ENCODE measurements at regions not wholly inside any gene's neighbourhood (a gene's known extent, or its start where the extent isn't known, plus 50 kb on each side); places are given as distances from the start of the nearest gene placed in this dataset.

- Mint-ChIP-seq H3K36me3 (ENCODE audit: insufficient read depth, unreplicated experiment) (no peaks in the 10 kb centered on the region), H3K27me3 (ENCODE audit: unreplicated experiment) (no peaks in the 10 kb centered on the region), H3K9me3 (ENCODE audit: low read depth, unreplicated experiment) (no peaks in the 10 kb centered on the region), H3K27ac (ENCODE audit: unreplicated experiment) (no peak overlapping the region), H3K4me1 (ENCODE audit: low read depth, unreplicated experiment) (no peaks in the 10 kb centered on the region), H3K4me3 (ENCODE audit: low read depth, unreplicated experiment) (no peak overlapping the region)
- no peak for DNase-seq
- TF ChIP-seq, protein P1, sequence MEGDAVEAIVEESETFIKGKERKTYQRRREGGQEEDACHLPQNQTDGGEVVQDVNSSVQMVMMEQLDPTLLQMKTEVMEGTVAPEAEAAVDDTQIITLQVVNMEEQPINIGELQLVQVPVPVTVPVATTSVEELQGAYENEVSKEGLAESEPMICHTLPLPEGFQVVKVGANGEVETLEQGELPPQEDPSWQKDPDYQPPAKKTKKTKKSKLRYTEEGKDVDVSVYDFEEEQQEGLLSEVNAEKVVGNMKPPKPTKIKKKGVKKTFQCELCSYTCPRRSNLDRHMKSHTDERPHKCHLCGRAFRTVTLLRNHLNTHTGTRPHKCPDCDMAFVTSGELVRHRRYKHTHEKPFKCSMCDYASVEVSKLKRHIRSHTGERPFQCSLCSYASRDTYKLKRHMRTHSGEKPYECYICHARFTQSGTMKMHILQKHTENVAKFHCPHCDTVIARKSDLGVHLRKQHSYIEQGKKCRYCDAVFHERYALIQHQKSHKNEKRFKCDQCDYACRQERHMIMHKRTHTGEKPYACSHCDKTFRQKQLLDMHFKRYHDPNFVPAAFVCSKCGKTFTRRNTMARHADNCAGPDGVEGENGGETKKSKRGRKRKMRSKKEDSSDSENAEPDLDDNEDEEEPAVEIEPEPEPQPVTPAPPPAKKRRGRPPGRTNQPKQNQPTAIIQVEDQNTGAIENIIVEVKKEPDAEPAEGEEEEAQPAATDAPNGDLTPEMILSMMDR (IDR thresholded peaks at IDR 0.05; ENCODE audit: unreplicated experiment): no peak
- intact Hi-C loops (cut with micrococcal nuclease; ENCODE audit: unreplicated experiment): no loop called here
- BruUV-seq (replicated peaks): no TSS peak
- CTCF ChIA-PET: interaction anchor here (0.6 kb wide), 2 partner anchors 55 to 65 kb away, joined by 3 to 6 read pairs; partner anchors contain the start of gene IPO9
These were observed 65.4 kb upstream of the IPO9 start for GRCh38 chr1:201763455-201764140.

- CTCF ChIA-PET: interaction anchor here (0.6 kb wide), 2 partner anchors 55 to 65 kb away, joined by 3 to 6 read pairs; partner anchors contain the start of gene IPO9
- intact Hi-C loops (cut with micrococcal nuclease; ENCODE audit: unreplicated experiment): no loop called here
- H3K9me3 Mint-ChIP-seq (ENCODE audit: low read depth, unreplicated experiment): no peaks in the 10 kb centered on the region
- H3K27me3 Mint-ChIP-seq (ENCODE audit: unreplicated experiment): no peaks in the 10 kb centered on the region
- no TSS peak for BruUV-seq (replicated peaks)
- DNase-seq: no peak
- no peak overlapping the region for H3K27ac Mint-ChIP-seq (ENCODE audit: unreplicated experiment)
- H3K4me3 Mint-ChIP-seq (ENCODE audit: low read depth, unreplicated experiment): no peak overlapping the region
- no peaks in the 10 kb centered on the region for H3K4me1 Mint-ChIP-seq (ENCODE audit: low read depth, unreplicated experiment)
- TF ChIP-seq, protein P1 (IDR thresholded peaks at IDR 0.05; ENCODE audit: unreplicated experiment): no peak
- no peaks in the 10 kb centered on the region for H3K36me3 Mint-ChIP-seq (ENCODE audit: insufficient read depth, unreplicated experiment)
These were observed 64.8 kb upstream of the IPO9 start for GRCh38 chr1:201764166-201764565.

DNA sequence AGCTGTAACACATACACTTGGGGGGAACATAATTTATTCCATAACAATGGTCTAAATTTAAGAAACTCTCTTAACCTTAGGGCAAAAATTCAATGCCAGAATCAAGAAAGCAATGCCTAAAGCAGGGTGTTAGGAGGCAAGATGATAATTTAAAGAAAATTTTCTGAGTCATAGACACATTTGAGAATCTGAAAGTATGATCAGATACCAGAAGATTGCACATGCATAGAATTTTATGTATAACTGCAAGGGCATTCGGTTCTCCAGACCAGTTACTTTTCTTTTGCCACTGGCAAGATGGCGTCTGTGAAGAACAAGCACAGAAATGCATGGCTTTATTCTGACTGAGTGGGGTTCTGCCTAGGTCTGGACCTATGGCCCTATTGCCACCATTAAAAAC lies 64.4 kb upstream of the IPO9 start:
- no TSS peak for BruUV-seq (replicated peaks)
- no peak overlapping the region for H3K27ac Mint-ChIP-seq (ENCODE audit: unreplicated experiment)
- intact Hi-C loops (cut with micrococcal nuclease; ENCODE audit: unreplicated experiment): no loop called here
- no peak for DNase-seq
- no peaks in the 10 kb centered on the region for H3K27me3 Mint-ChIP-seq (ENCODE audit: unreplicated experiment)
- CTCF ChIA-PET: interaction anchor here (0.6 kb wide), 2 partner anchors 56 to 65 kb away, joined by 3 to 6 read pairs; partner anchors contain the start of gene IPO9
- H3K36me3 Mint-ChIP-seq (ENCODE audit: insufficient read depth, unreplicated experiment): no peaks in the 10 kb centered on the region
- TF ChIP-seq, protein P1 (IDR thresholded peaks at IDR 0.05; ENCODE audit: unreplicated experiment): no peak
- H3K4me3 Mint-ChIP-seq (ENCODE audit: low read depth, unreplicated experiment): no peak overlapping the region
- H3K9me3 Mint-ChIP-seq (ENCODE audit: low read depth, unreplicated experiment): no peaks in the 10 kb centered on the region
- no peaks in the 10 kb centered on the region for H3K4me1 Mint-ChIP-seq (ENCODE audit: low read depth, unreplicated experiment)

DNA sequence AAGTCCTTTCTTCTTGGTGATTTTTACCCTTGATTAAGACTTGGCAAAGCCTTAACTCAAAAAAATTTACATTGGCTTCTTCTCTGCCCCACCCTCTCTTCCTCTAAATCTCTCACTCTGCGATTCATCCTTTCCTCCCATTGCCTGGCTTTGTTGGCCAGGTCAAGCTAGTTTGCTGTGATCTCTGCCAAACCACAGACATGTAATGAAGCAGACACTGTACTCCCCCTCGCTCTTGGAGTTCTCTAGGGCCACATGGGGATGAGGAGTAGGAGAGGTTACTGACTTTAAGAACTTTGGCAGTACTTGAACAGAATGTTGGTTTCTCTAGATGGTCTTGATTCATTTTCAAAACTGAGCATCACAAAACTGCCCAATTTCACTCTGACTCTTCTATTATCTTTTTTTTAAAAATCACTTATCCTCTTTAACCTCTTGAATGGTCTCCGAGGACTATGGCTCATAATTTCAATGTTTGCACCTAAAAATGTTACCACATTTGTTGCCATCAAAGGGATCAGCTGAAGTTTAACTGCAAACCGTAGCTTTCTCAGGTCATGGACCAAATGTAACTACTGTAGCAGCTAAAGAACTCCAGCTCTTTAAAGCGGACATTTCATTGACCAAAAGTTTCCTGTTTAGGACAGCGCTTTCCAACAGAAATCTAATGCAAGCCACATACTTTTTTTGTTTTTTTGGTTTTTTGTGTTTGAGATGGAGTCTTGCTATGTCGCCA lies 62.7 kb upstream of the IPO9 start:
- no peak overlapping the region for H3K4me3 Mint-ChIP-seq (ENCODE audit: low read depth, unreplicated experiment)
- H3K36me3 Mint-ChIP-seq (ENCODE audit: insufficient read depth, unreplicated experiment): no peaks in the 10 kb centered on the region
- CTCF ChIA-PET: interaction anchor here (1.5 kb wide), 1 partner anchor 8 kb away, joined by 3 read pairs; no protein-coding TSS in a partner anchor
- H3K4me1 Mint-ChIP-seq (ENCODE audit: low read depth, unreplicated experiment): no peaks in the 10 kb centered on the region
- intact Hi-C loops (cut with micrococcal nuclease; ENCODE audit: unreplicated experiment): no loop called here
- BruUV-seq (replicated peaks): no TSS peak
- H3K9me3 Mint-ChIP-seq (ENCODE audit: low read depth, unreplicated experiment): no peaks in the 10 kb centered on the region
- no peak overlapping the region for H3K27ac Mint-ChIP-seq (ENCODE audit: unreplicated experiment)
- DNase-seq: no peak
- H3K27me3 Mint-ChIP-seq (ENCODE audit: unreplicated experiment): no peaks in the 10 kb centered on the region
- TF ChIP-seq, protein P1 (IDR thresholded peaks at IDR 0.05; ENCODE audit: unreplicated experiment): no peak
